PC-3 (cell line): ENCODE measurements at regions not wholly inside any gene's neighbourhood (a gene's known extent, or its start where the extent isn't known, plus 50 kb on each side); places are given as distances from the start of the nearest gene placed in this dataset.

Experiments
- EZH2phosphoT487 ChIP-seq: fragments of 300-600 bp; sonication (generic); IDR thresholded peaks from 2 replicates; pipeline ENCODE4 v1.6.1; 2018; ENCODE audit warnings: mild to moderate bottlenecking, antibody characterized with exemption, low read length, borderline replicate concordance
- TF ChIP-seq, protein P1 (sequence below): fragments of 300-600 bp; sonication (generic); conservative IDR thresholded peaks from 2 replicates; pipeline ENCODE4 v1.5.1; 2017; ENCODE audit warnings: antibody characterized with exemption, low read depth, mild to moderate bottlenecking, low read length

DNA sequence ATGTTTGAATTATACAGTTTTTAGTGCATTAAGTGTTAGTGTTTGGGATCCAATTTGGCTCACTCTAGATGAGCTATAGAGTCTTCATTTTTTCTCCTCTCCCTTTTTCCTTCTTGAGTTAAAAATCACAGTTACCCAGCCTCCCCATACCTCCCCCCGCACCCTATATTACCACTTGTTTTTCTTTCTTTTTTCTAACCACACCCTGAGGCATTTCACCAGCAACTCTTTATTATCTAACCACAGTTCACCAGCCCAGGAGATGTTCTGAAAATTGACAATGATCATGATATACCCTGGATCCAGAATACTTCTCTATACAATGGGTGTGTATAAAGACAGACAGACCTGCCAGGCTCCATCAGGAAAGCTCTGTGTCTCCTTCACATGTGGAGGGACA lies 86.5 kb upstream of the UBL3 start:
- TF ChIP-seq EZH2phosphoT487, result no peak
- TF ChIP-seq, protein P1, sequence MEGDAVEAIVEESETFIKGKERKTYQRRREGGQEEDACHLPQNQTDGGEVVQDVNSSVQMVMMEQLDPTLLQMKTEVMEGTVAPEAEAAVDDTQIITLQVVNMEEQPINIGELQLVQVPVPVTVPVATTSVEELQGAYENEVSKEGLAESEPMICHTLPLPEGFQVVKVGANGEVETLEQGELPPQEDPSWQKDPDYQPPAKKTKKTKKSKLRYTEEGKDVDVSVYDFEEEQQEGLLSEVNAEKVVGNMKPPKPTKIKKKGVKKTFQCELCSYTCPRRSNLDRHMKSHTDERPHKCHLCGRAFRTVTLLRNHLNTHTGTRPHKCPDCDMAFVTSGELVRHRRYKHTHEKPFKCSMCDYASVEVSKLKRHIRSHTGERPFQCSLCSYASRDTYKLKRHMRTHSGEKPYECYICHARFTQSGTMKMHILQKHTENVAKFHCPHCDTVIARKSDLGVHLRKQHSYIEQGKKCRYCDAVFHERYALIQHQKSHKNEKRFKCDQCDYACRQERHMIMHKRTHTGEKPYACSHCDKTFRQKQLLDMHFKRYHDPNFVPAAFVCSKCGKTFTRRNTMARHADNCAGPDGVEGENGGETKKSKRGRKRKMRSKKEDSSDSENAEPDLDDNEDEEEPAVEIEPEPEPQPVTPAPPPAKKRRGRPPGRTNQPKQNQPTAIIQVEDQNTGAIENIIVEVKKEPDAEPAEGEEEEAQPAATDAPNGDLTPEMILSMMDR, result no peak
